Mesothelial cell of epicardium (in vitro differentiated cells): ENCODE measurements at regions not wholly inside any gene's neighbourhood (a gene's known extent, or its start where the extent isn't known, plus 50 kb on each side); places are given as distances from the start of the nearest gene placed in this dataset.

Experiments
- DNase-seq, 2 experiments: peaks; one replicate each; pipeline ENCODE4 v3.0.0; 2021; ENCODE audit warnings: low spot score in 2 of 2; ENCODE audit not compliant: unreplicated experiment in 2 of 2
- H3K27ac Mint-ChIP-seq: 2 replicates; pipeline ENCODE4 v1.8.0; 2021; ENCODE audit warnings: mixed read lengths
- H3K27me3 Mint-ChIP-seq: 2 replicates; pipeline ENCODE4 v1.8.0; 2021; ENCODE audit warnings: low read depth, mixed read lengths
- H3K36me3 Mint-ChIP-seq: 2 replicates; pipeline ENCODE4 v1.8.0; 2021; ENCODE audit warnings: mixed read lengths
- H3K4me1 Mint-ChIP-seq: 2 replicates; pipeline ENCODE4 v1.8.0; 2021; ENCODE audit warnings: mixed read lengths
- H3K4me3 Mint-ChIP-seq: 2 replicates; pipeline ENCODE4 v1.8.0; 2021; ENCODE audit warnings: mild to moderate bottlenecking, moderate library complexity, mixed read lengths
- H3K9me3 Mint-ChIP-seq: 2 replicates; pipeline ENCODE4 v1.8.0; 2021; ENCODE audit warnings: mixed read lengths
- CTCF ChIP-seq: fragments of 200-600 bp; sonication (generic); IDR thresholded peaks from one replicate; pipeline ENCODE4 v1.5.0; 2021; ENCODE audit warnings: antibody characterized with exemption; ENCODE audit not compliant: unreplicated experiment

GRCh38 chr2:119049968-119050704 is 108.1 kb downstream of the MARCO start:
- peaks cover 5% of the 10 kb centered on the region for H3K9me3 Mint-ChIP-seq
- no peak overlapping the region for H3K4me3 Mint-ChIP-seq
- TF ChIP-seq CTCF = no peak
- H3K27me3 Mint-ChIP-seq = peaks cover 57% of the 10 kb centered on the region
- H3K36me3 Mint-ChIP-seq = no peaks in the 10 kb centered on the region
- DNase-seq = no peak
- H3K4me1 Mint-ChIP-seq = peaks cover 24% of the 10 kb centered on the region
- H3K27ac Mint-ChIP-seq = no peak overlapping the region
